HG03097 (cell line): ENCODE measurements at regions not wholly inside any gene's neighbourhood (a gene's known extent, or its start where the extent isn't known, plus 50 kb on each side); places are given as distances from the start of the nearest gene placed in this dataset.
A peak's percentile ranks its signal among the peaks of the same experiment; 100 is the strongest.
"Not testable (repeated sequence)": the region's sequence is repeated elsewhere in the genome, so short reads cannot be mapped to it uniquely, and the experiment has no call there.

Experiments used
- ATAC-seq: cut with Tn5 transposase; IDR thresholded peaks from one replicate; pipeline ENCODE4 v1.9.1; 2021; ENCODE audit not compliant: unreplicated experiment, low FRiP score

- ATAC-seq, result no peak
Observed at GRCh38 chrX:13428053-13428786, 108.4 kb upstream of the ATXN3L start.

- ATAC-seq, result no peak
Observed at GRCh38 chrX:13427441-13428052, 107.7 kb upstream of the ATXN3L start.

- ATAC-seq, result no peak
Observed at GRCh38 chrX:13420545-13421183, 100.8 kb upstream of the ATXN3L start.

GRCh38 chrX:13419918-13420317, 100.1 kb upstream of the ATXN3L start:
- ATAC-seq, result no peak

- ATAC-seq, result no peak
Observed at GRCh38 chrX:13419276-13419675, 99.4 kb upstream of the ATXN3L start.

- no peak for ATAC-seq
Observed at GRCh38 chrX:13418126-13419097, 98.6 kb upstream of the ATXN3L start.

GRCh38 chrX:13415509-13415908, 95.7 kb upstream of the ATXN3L start:
- ATAC-seq, result no peak

GRCh38 chrX:13414006-13414647, 94.3 kb upstream of the ATXN3L start:
- ATAC-seq, result no peak

- ATAC-seq, result no peak
Observed at GRCh38 chrX:13412208-13412600, 92.4 kb upstream of the ATXN3L start.

- ATAC-seq, result no peak
Observed at GRCh38 chrX:13411496-13412207, 91.8 kb upstream of the ATXN3L start.

GRCh38 chrX:13408599-13408998, 88.7 kb upstream of the ATXN3L start:
- not testable (repeated sequence) for ATAC-seq

GRCh38 chrX:13404777-13405176, 84.9 kb upstream of the ATXN3L start:
- ATAC-seq, result not testable (repeated sequence)

GRCh38 chrX:13404364-13404763, 84.5 kb upstream of the ATXN3L start:
- no peak for ATAC-seq

- ATAC-seq, result peak; percentile 65
Observed at GRCh38 chrX:13401724-13402123, 81.9 kb upstream of the ATXN3L start.

- ATAC-seq, result no peak
Observed at GRCh38 chrX:13398839-13399238, 79.0 kb upstream of the ATXN3L start.

- ATAC-seq, result no peak
Observed at GRCh38 chrX:13397878-13398818, 78.3 kb upstream of the ATXN3L start.

GRCh38 chrX:13396924-13397323, 77.1 kb upstream of the ATXN3L start:
- ATAC-seq, result no peak

GRCh38 chrX:13389501-13389900, 69.6 kb upstream of the ATXN3L start:
- no peak for ATAC-seq
